Epithelial cell of esophagus (primary cell): ENCODE measurements at regions not wholly inside any gene's neighbourhood (a gene's known extent, or its start where the extent isn't known, plus 50 kb on each side); places are given as distances from the start of the nearest gene placed in this dataset.

Experiments
- DNase-seq: peaks from one replicate; pipeline ENCODE4 v3.0.0; 2010; ENCODE audit warnings: low read depth
- H3K4me3 ChIP-seq: 2 replicates; pipeline ENCODE4 v1.5.1; 2011; ENCODE audit warnings: mild to moderate bottlenecking, low read length, control low read depth
- CTCF ChIP-seq: IDR thresholded peaks from 2 replicates; pipeline ENCODE4 v1.5.1; 2011; ENCODE audit warnings: low read depth, mild to moderate bottlenecking, low read length, control low read depth, inconsistent platforms; ENCODE audit not compliant: insufficient read depth; ENCODE audit errors: missing control alignments

GRCh38 chr11:109629734-109630133 lies 207.7 kb downstream of the C11orf87 start:
- no peak overlapping the region for H3K4me3 ChIP-seq
- TF ChIP-seq CTCF: no peak

GRCh38 chr11:109641549-109641948 lies 219.6 kb downstream of the C11orf87 start:
- TF ChIP-seq CTCF: peak; percentile 43
- DNase-seq: peak; percentile 71
- no peak overlapping the region for H3K4me3 ChIP-seq

More at GRCh38 chr11:109629734-109630133, 207.7 kb downstream of the C11orf87 start:
- peak; percentile 46 for DNase-seq

GRCh38 chr11:109644152-109644551 lies 222.2 kb downstream of the C11orf87 start:
- H3K4me3 ChIP-seq: no peak overlapping the region
- DNase-seq: no peak
- TF ChIP-seq CTCF: no peak

- H3K4me3 ChIP-seq: no peak overlapping the region
- no peak for DNase-seq
- TF ChIP-seq CTCF: no peak
These were observed 226.8 kb downstream of the C11orf87 start for GRCh38 chr11:109648804-109649203.

- no peak for TF ChIP-seq CTCF
- H3K4me3 ChIP-seq: no peak overlapping the region
- DNase-seq: peak; percentile 67
These were observed 232.1 kb downstream of the C11orf87 start for GRCh38 chr11:109654091-109654490.

GRCh38 chr11:109658190-109658589 lies 236.2 kb downstream of the C11orf87 start:
- no peak for DNase-seq
- no peak overlapping the region for H3K4me3 ChIP-seq
- TF ChIP-seq CTCF: no peak

GRCh38 chr11:109667719-109668118 lies 245.7 kb downstream of the C11orf87 start:
- TF ChIP-seq CTCF: no peak
- no peak overlapping the region for H3K4me3 ChIP-seq
- peak; percentile 58 for DNase-seq
